ENCODE measurements at regions not wholly inside any gene's neighbourhood (a gene's known extent, or its start where the extent isn't known, plus 50 kb on each side); places are given as distances from the start of the nearest gene placed in this dataset.

DNA sequence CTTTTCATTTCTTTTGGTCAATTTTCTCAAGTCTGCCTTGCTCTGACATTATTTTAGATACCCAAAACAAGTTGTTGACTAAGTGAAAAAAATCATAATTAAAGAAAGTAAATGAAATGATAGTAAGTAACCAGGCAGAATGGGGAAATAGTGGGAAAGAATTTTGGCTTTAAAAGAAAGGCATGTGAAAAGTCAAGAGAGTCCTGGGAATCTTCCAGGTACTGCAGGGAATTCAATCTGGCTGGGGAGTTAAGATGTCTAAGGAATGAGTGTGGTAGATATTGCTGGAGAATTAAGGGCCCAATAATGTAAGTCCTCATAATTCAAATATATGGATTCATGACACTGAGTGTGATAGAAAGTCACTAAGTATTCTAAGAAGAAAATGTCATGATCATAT lies 123.1 kb upstream of the PAPPA start:
- no peak for DNase-seq (ENCODE audit: low spot score)
- TF ChIP-seq, protein P1, sequence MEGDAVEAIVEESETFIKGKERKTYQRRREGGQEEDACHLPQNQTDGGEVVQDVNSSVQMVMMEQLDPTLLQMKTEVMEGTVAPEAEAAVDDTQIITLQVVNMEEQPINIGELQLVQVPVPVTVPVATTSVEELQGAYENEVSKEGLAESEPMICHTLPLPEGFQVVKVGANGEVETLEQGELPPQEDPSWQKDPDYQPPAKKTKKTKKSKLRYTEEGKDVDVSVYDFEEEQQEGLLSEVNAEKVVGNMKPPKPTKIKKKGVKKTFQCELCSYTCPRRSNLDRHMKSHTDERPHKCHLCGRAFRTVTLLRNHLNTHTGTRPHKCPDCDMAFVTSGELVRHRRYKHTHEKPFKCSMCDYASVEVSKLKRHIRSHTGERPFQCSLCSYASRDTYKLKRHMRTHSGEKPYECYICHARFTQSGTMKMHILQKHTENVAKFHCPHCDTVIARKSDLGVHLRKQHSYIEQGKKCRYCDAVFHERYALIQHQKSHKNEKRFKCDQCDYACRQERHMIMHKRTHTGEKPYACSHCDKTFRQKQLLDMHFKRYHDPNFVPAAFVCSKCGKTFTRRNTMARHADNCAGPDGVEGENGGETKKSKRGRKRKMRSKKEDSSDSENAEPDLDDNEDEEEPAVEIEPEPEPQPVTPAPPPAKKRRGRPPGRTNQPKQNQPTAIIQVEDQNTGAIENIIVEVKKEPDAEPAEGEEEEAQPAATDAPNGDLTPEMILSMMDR (IDR thresholded peaks at IDR 0.05; ENCODE audit: extremely low read depth, insufficient read depth, missing control alignments): no peak
- in situ Hi-C loops (cut with MboI; ENCODE audit: low pct_unique_long_range_greater_than_20kb, low sequenced_read_pairs, unreplicated experiment): no loop called here

DNA sequence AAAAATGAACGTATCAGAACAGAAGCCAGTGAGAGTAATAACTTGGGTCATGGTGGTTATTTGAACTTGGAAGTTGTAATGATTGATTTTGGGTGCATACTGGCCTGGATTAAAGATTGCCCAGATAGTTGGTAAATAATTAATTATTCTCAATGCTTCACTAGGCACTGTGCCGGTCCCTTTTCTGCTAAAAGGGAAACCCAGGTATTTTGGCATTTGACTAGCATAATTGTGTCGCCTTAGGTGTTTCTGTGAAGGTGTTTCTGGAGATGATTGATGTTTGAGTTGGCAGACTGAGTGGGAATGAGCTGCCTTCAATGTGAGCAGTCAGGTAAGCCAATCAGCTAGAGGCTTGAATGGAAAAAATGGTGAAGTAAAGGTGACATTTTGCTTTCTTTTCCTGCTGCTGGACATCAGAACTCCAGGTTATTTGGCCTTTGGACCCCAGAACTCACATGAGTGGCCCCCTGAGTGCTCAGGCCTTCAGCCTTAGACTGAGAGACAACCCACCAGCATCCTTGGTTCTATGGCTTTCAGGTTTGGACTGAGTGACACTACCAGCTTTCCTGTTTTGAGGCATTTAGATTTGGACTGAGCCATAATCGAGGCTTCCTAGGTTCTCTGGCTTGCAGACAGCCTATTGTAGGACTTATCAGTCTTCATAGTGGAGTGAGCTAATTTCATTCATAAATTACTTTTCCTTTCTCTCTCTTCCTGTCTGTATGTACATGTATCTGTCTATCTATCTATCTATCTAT lies 120.7 kb upstream of the PAPPA start:
- TF ChIP-seq, protein P1 (IDR thresholded peaks at IDR 0.05; ENCODE audit: extremely low read depth, insufficient read depth, missing control alignments): no peak
- DNase-seq (ENCODE audit: low spot score): no peak
- in situ Hi-C loops (cut with MboI; ENCODE audit: low pct_unique_long_range_greater_than_20kb, low sequenced_read_pairs, unreplicated experiment): no loop called here

DNA sequence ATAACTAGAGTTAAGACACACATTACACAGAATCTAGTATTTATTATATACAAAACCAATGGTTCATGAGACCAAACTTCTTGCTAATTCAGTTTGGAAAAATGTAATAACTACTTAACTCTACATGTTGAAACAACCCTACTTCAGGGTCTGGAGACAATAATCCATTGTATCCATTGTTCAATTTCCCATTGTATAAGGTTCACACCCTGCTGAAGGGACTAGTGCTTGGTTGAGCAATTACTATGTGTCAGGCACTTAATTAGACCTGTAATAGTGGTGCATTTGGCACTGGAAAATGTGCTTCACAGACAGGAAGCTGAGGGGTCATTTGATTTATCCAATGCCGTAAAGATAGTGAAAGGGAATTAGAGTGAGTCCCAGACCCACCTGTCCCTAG lies 114.3 kb upstream of the PAPPA start:
- in situ Hi-C loops (cut with MboI; ENCODE audit: low pct_unique_long_range_greater_than_20kb, low sequenced_read_pairs, unreplicated experiment): no loop called here
- TF ChIP-seq, protein P1 (IDR thresholded peaks at IDR 0.05; ENCODE audit: extremely low read depth, insufficient read depth, missing control alignments): no peak
- DNase-seq (ENCODE audit: low spot score): no peak

DNA sequence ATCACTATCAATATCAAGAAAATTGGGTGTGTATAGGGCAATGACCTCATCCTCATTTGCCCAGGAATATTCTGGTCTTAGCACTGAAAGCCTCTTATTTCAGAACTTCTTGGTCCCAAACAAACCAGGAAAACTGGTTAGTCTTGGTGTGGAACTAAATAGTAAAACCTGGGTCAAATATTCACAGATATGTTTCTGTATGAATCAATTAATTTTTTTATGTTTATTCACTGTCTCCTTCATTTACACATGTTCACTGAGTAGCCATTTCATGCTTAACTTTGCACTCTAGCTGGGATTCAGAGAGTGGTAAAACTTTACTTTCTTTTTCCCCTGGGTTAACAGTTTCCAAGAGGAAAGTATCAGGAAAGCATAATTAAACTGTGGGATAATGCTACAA lies 113.7 kb upstream of the PAPPA start:
- in situ Hi-C loops (cut with MboI; ENCODE audit: low pct_unique_long_range_greater_than_20kb, low sequenced_read_pairs, unreplicated experiment): no loop called here

DNA sequence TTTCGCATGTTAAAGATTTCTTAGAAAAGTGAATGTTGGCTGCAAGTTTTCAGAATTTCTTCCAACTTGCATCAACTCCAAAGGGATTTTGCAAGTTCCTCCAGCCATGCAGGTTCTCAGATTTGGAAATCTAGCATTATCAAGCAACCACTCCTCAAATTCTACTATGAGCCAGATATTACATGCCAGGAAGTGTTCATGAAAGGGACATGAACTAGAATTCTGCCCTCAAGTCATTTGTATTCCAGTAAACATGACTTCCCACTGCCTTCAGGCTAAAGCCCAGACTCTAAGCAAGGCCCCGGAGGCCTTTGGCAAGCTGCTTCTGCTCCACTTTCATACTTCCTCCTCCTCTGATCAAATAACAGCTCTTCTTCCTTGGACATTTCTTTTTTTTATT lies 111.3 kb upstream of the PAPPA start:
- no peak for DNase-seq (ENCODE audit: low spot score)
- TF ChIP-seq, protein P1 (IDR thresholded peaks at IDR 0.05; ENCODE audit: extremely low read depth, insufficient read depth, missing control alignments): no peak
- in situ Hi-C loops (cut with MboI; ENCODE audit: low pct_unique_long_range_greater_than_20kb, low sequenced_read_pairs, unreplicated experiment): no loop called here

More for the DNA sequence above, 113.7 kb upstream of the PAPPA start:
- TF ChIP-seq, protein P1 (IDR thresholded peaks at IDR 0.05; ENCODE audit: extremely low read depth, insufficient read depth, missing control alignments): no peak
- no peak for DNase-seq (ENCODE audit: low spot score)

DNA sequence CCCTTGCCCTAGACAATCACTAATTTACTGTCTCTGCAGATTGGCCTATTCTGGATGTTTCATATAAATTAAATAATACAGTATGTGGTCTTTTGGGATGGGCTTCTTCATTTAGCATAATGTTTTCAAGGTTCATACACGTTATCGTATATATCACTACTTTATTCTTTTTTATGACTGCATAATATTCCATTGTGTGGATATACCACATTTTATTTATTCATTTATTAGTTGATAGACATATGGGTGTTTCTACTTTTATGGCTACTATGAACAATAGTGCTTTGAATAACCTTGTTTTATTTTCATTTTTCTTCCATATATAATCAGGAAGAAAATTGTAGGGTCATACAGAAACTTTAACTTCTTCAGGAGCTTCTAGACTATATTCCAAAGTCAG lies 108.5 kb upstream of the PAPPA start:
- TF ChIP-seq, protein P1 (IDR thresholded peaks at IDR 0.05; ENCODE audit: extremely low read depth, insufficient read depth, missing control alignments): no peak
- in situ Hi-C loops (cut with MboI; ENCODE audit: low pct_unique_long_range_greater_than_20kb, low sequenced_read_pairs, unreplicated experiment): no loop called here
- no peak for DNase-seq (ENCODE audit: low spot score)
